ENCODE measurements at regions not wholly inside any gene's neighbourhood (a gene's known extent, or its start where the extent isn't known, plus 50 kb on each side); places are given as distances from the start of the nearest gene placed in this dataset.

- Histone ChIP-seq H3K79me2 (ENCODE audit: insufficient read depth, low read length) (no peaks in the 10 kb centered on the region), H3K27me3 (ENCODE audit: insufficient read depth, low read length) (peaks cover 23% of the 10 kb centered on the region), H3K4me2 (ENCODE audit: low read length) (no peak overlapping the region), H3K9me2 (ENCODE audit: insufficient read depth) (no peaks in the 10 kb centered on the region), H3K4me3 (replicated peaks in 1 of 2; ENCODE audit: low read depth in 1 of 2, low read length in 2 of 2) (no peak overlapping the region), H3K27ac (ENCODE audit: low read depth, low read length) (no peak overlapping the region), H3K9me3 (ENCODE audit: control insufficient read depth in 1 of 2, insufficient read depth in 1 of 2, low read depth in 1 of 2, low read length in 2 of 2) (no peaks in the 10 kb centered on the region), H2AFZ (ENCODE audit: low read depth, low read length, poor library complexity, severe bottlenecking) (no peak overlapping the region), H3K9ac (ENCODE audit: low read length) (no peak overlapping the region), H4K20me1 (ENCODE audit: insufficient read depth) (no peaks in the 10 kb centered on the region), H3K36me3 (ENCODE audit: control insufficient read depth in 1 of 2, insufficient read depth in 2 of 2, low read length in 2 of 2) (no peaks in the 10 kb centered on the region), H3K4me1 (ENCODE audit: control insufficient read depth in 1 of 2, insufficient read depth in 2 of 2, low read length in 2 of 2) (no peaks in the 10 kb centered on the region)
- DNase-seq (ENCODE audit: low read depth, low spot score) (no peak), ATAC-seq (no peak)
- TF ChIP-seq FOSL1 (IDR thresholded peaks at IDR 0.05; ENCODE audit: low read depth) (no peak), CEBPB (IDR thresholded peaks at IDR 0.05; ENCODE audit: low read depth) (no peak), SRF (IDR thresholded peaks at IDR 0.05; ENCODE audit: low read depth) (no peak), SP1 (IDR thresholded peaks at IDR 0.05; ENCODE audit: low read depth) (no peak), ZFX (IDR thresholded peaks at IDR 0.05) (no peak), ELF1 (IDR thresholded peaks at IDR 0.05; ENCODE audit: borderline replicate concordance, low read depth) (no peak), RAD21 (IDR thresholded peaks at IDR 0.05; ENCODE audit: low read depth) (no peak), ZNF274 (IDR thresholded peaks at IDR 0.05; ENCODE audit: low read depth, low read length) (no peak), SIN3A (IDR thresholded peaks at IDR 0.05; ENCODE audit: low read depth) (no peak), EZH2phosphoT487 (IDR thresholded peaks at IDR 0.05; ENCODE audit: borderline replicate concordance) (no peak), ZBTB33 (IDR thresholded peaks at IDR 0.05; ENCODE audit: extremely low read depth, insufficient replicate concordance, low read length) (no peak), YY1 (IDR thresholded peaks at IDR 0.05; ENCODE audit: extremely low read depth, insufficient replicate concordance, low read depth, low read length) (no peak), REST (IDR thresholded peaks at IDR 0.05; ENCODE audit: low read depth) (no peak)
- TF ChIP-seq, protein P1, sequence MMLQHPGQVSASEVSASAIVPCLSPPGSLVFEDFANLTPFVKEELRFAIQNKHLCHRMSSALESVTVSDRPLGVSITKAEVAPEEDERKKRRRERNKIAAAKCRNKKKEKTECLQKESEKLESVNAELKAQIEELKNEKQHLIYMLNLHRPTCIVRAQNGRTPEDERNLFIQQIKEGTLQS (IDR thresholded peaks at IDR 0.05) = no peak
- intact Hi-C loops (cut with micrococcal nuclease) = no loop called here
- ChIA-PET CTCF (no interaction called here), RAD21 (ENCODE audit: low non-redundant PET in 1 of 2, low total read pairs in 2 of 2, uncharacterized antibody in 2 of 2, unreplicated experiment in 2 of 2) (no interaction called here), POLR2A (no interaction called here)
- no TSS peak for BruUV-seq (replicated peaks)
These were observed 382.0 kb downstream of the RAD51AP2 start for GRCh38 chr2:17136231-17136630.

Data from HCT116 (cell line).